Gastroesophageal sphincter (tissue), 3 donors: ENCODE measurements at regions not wholly inside any gene's neighbourhood (a gene's known extent, or its start where the extent isn't known, plus 50 kb on each side); places are given as distances from the start of the nearest gene placed in this dataset.
"Not testable (repeated sequence)": the region's sequence is repeated elsewhere in the genome, so short reads cannot be mapped to it uniquely, and the experiment has no call there.

Source experiments
- CTCF ChIP-seq, 4 experiments: fragments of 200-600 bp in 2 of 4; fragments of 450-650 bp in 2 of 4; sonication (generic) in 1 of 4; IDR thresholded peaks; one replicate each; pipeline ENCODE4 v1.5.1; 2017 to 2019; ENCODE audit warnings: antibody characterized with exemption in 4 of 4, mild to moderate bottlenecking in 2 of 4, moderate library complexity in 2 of 4
- EP300 ChIP-seq: sonication (generic); formaldehyde crosslinking; IDR thresholded peaks from one replicate; pipeline ENCODE4 v1.6.1; 2017; ENCODE audit warnings: antibody characterized with exemption, mild to moderate bottlenecking
- POLR2A ChIP-seq, 2 donors: fragments of 450-650 bp; IDR thresholded peaks; one replicate each; pipeline ENCODE4 v1.6.1; 2017; ENCODE audit warnings: antibody characterized with exemption in 2 of 2, mild to moderate bottlenecking in 2 of 2, moderate library complexity in 1 of 2
- POLR2AphosphoS5 ChIP-seq: sonication (generic); formaldehyde crosslinking; IDR thresholded peaks from one replicate; pipeline ENCODE4 v1.6.1; 2017; ENCODE audit warnings: antibody characterized with exemption

- not testable (repeated sequence) for TF ChIP-seq CTCF (IDR thresholded peaks at IDR 0.05); POLR2A (IDR thresholded peaks at IDR 0.05); POLR2AphosphoS5; EP300
These were observed 388.3 kb downstream of the PRELID2 start for GRCh38 chr5:145446875-145447274.
